Heart right ventricle (tissue), 16 donors: ENCODE measurements at regions not wholly inside any gene's neighbourhood (a gene's known extent, or its start where the extent isn't known, plus 50 kb on each side); places are given as distances from the start of the nearest gene placed in this dataset.

Source experiments
- ATAC-seq, 8 donors: fragments of 200-7000 bp; cut with Tn5 transposase; one replicate each; pipeline ENCODE4 v1.9.1; 2020; ENCODE audit warnings: mild to moderate bottlenecking in 8 of 8, moderate library complexity in 8 of 8, moderate number of reproducible peaks in 1 of 8
- DNase-seq, 2 donors: peaks; one replicate each; pipeline ENCODE4 v3.0.0-alpha.2; 2020
- H3K27ac ChIP-seq, 10 donors: fragments of 200-600 bp; sonication (generic) in 2 of 10; one replicate each; pipeline versions ENCODE4 v1.5.0 to v1.8.0; 2020 to 2022; ENCODE audit warnings: mild to moderate bottlenecking in 3 of 10
- H3K27me3 ChIP-seq, 7 donors: fragments of 200-600 bp; one replicate each; pipeline ENCODE4 v1.8.0; 2021 to 2022; ENCODE audit warnings: mild to moderate bottlenecking in 2 of 7
- H3K36me3 ChIP-seq, 9 donors: fragments of 200-600 bp; sonication (generic) in 1 of 9; one replicate each; pipeline versions ENCODE4 v1.5.0 to v1.8.0; 2020 to 2022; ENCODE audit warnings: mild to moderate bottlenecking in 2 of 9
- H3K4me1 ChIP-seq, 9 donors: fragments of 200-600 bp; sonication (generic) in 1 of 9; one replicate each; pipeline versions ENCODE4 v1.5.0 to v1.8.0; 2020 to 2022; ENCODE audit warnings: mild to moderate bottlenecking in 4 of 9
- H3K4me3 ChIP-seq, 10 donors: fragments of 200-600 bp; sonication (generic) in 2 of 10; one replicate each; pipeline versions ENCODE4 v1.5.0 to v1.8.0; 2020 to 2022; ENCODE audit warnings: mild to moderate bottlenecking in 7 of 10, moderate library complexity in 2 of 10
- H3K9me3 ChIP-seq, 11 donors: fragments of 200-600 bp in 10 of 11; sonication (generic) in 2 of 11; one replicate each; pipeline versions ENCODE4 v1.5.0 to v1.8.0; 2013 to 2022; ENCODE audit warnings: mild to moderate bottlenecking in 2 of 11, control low read depth in 1 of 11, moderate library complexity in 1 of 11
- WGBS, 2 donors: extraction: QIAGEN DNeasy Blood & Tissue Kit; methylation state at CpG; one replicate each; pipeline ENCODE4 v1.1.7; 2013; ENCODE audit warnings: inconsistent platforms in 1 of 2; 5-methylcytosine and 5-hydroxymethylcytosine counted together
- intact Hi-C, 10 donors: fragments of 100-400 bp; cut with DNase I; formaldehyde crosslinking; loops; one replicate each; pipeline versions ENCODE4 v1.11.1 to v1.14.2; 2022
- TF ChIP-seq, protein P1 (sequence below), 9 donors: fragments of 200-600 bp; sonication (generic) in 2 of 9; IDR thresholded peaks; one replicate each; pipeline versions ENCODE4 v1.5.0 to v1.8.0; 2021 to 2022; ENCODE audit warnings: antibody characterized with exemption in 9 of 9, mild to moderate bottlenecking in 5 of 9, moderate library complexity in 1 of 9
- donor health status: Arrhythmogenic right ventricular cardiomyopathy.
- donor health status: ischemic (EF 13 %, LVEDD 7.1; RV severe dilation, severe dysfunction).
- donor health status: healthy with polysubstance abuse.
- donor health status: DM: no; HTN: yes; CAD: no.
- donor health status: DM: no; HTN: no; CAD: no.
- donor health status: ischemic (EF 25% LVEDD 6.9; RV normal size, moderate dysfunction).
- donor health status: ischemic (EF 25% LVEDD 5.7; RV mildly dilated, moderate dysfunction).
- donor health status: healthy.
- donor health status: DM: yes; HTN: yes; CAD: no.
- donor health status: Ischemic cardiomyopathy.
- donor health status: ischemic (EF 35%, LVEDD 5.7; RV mildly dilated, moderate dysfunction).
- donor health status: nonischemic (EF 11% LVEDD 7.7; RV severe dilation, severe dysfunction).
- donor health status: DM: yes; HTN: yes; CAD: no.
- donor health status: PGD.
- donor health status: ischemic (EF 29% LVEDD 5.4; RV normal size, mild dysfunction).
- donor health status: nonischemic (EF 23%, LVEDD 6.1; RV moderate dilation, normal function).

DNA sequence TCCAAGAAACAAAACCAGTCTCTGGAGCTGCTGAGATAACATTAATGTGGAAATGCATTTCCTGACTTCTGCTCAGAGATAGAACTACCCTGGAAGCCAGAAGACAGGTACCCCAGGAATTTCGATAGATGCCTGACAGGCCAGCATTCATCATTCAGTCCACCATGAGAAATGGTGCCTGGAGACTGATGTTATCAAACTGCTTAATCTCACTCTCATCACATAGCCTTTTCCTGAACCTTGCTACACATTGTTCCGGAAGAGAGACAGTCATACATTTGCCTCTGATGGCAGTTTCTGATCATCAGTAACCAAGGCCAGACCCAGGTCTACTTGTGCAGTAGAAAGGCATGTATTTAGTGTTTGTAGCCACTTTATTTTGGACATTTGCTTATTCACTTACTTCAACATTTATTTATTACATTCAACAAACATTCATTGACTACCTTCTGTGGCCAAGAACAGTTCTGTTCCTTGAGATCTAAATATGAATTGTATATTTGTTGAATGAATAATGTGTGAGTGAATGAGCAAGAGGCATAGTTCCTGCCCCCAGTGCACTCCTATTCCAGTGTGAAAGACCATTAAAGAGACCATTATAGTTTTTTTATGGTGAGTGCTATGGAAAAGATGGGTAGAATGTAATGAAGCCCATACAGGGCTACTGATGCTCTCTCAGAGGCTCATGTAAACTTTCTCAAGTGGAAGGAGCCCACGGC lies 485.7 kb downstream of the NUF2 start:
- H3K27ac ChIP-seq = no peak overlapping the region
- ATAC-seq (no peak), DNase-seq (no peak)
- intact Hi-C loops = loop anchor here in 1 of 10 donors (10.0 kb wide), 1 partner anchor 243 kb away; no protein-coding TSS in a partner anchor
- no peaks in the 10 kb centered on the region for H3K4me1 ChIP-seq
- H3K36me3 ChIP-seq = no peaks in the 10 kb centered on the region
- TF ChIP-seq, protein P1, sequence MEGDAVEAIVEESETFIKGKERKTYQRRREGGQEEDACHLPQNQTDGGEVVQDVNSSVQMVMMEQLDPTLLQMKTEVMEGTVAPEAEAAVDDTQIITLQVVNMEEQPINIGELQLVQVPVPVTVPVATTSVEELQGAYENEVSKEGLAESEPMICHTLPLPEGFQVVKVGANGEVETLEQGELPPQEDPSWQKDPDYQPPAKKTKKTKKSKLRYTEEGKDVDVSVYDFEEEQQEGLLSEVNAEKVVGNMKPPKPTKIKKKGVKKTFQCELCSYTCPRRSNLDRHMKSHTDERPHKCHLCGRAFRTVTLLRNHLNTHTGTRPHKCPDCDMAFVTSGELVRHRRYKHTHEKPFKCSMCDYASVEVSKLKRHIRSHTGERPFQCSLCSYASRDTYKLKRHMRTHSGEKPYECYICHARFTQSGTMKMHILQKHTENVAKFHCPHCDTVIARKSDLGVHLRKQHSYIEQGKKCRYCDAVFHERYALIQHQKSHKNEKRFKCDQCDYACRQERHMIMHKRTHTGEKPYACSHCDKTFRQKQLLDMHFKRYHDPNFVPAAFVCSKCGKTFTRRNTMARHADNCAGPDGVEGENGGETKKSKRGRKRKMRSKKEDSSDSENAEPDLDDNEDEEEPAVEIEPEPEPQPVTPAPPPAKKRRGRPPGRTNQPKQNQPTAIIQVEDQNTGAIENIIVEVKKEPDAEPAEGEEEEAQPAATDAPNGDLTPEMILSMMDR (IDR thresholded peaks at IDR 0.05) = no peak
- H3K27me3 ChIP-seq = no peaks in the 10 kb centered on the region
- WGBS, 2 donors = 69 to 78% methylated on average over 3 of the region's 3 CpGs
- H3K9me3 ChIP-seq = peaks cover 0 to 2% (median 0%) of the 10 kb centered on the region in 11 donors
- H3K4me3 ChIP-seq = no peak overlapping the region

- peaks cover 0 to 34% (median 0%) of the 10 kb centered on the region in 11 donors for H3K9me3 ChIP-seq
- DNase-seq (no peak), ATAC-seq (no peak)
- no peaks in the 10 kb centered on the region for H3K27me3 ChIP-seq
- WGBS, 2 donors = 83 to 90% methylated on average over 2 of the region's 2 CpGs
- H3K36me3 ChIP-seq = no peaks in the 10 kb centered on the region
- H3K27ac ChIP-seq = no peak overlapping the region
- intact Hi-C loops = no loop called here
- TF ChIP-seq, protein P1 (IDR thresholded peaks at IDR 0.05) = no peak
- H3K4me3 ChIP-seq = no peak overlapping the region
- no peaks in the 10 kb centered on the region for H3K4me1 ChIP-seq
Observed at GRCh38 chr1:163813251-163813650, 491.5 kb downstream of the NUF2 start.

DNA sequence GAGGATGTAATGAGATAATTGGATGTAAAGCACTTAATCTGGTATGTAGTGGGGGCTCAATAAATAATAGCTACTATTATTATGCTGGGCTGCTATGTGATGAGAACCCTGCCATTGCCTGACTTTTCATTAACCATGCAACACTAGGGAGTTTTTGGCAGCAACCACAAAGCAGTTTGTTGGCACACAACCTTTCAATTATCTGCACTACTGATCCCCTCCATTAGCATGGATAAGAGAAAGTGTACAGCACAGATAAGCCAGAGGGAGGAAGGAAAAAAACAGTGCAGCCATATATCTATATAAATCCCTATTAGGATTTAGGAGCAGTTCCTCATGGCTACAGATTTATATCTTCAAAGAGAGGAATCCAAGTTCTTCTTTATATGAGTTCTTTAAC lies 498.5 kb downstream of the NUF2 start:
- H3K27ac ChIP-seq = no peak overlapping the region
- TF ChIP-seq, protein P1 (IDR thresholded peaks at IDR 0.05) = no peak
- H3K4me3 ChIP-seq = no peak overlapping the region
- H3K36me3 ChIP-seq = no peaks in the 10 kb centered on the region
- no peak for DNase-seq
- intact Hi-C loops = no loop called here
- peaks cover 0 to 20% (median 0%) of the 10 kb centered on the region in 9 donors for H3K4me1 ChIP-seq
- H3K9me3 ChIP-seq = peaks cover 0 to 14% (median 0%) of the 10 kb centered on the region in 11 donors
- H3K27me3 ChIP-seq = no peaks in the 10 kb centered on the region
- no peak for ATAC-seq

GRCh38 chr1:163820766-163821165 lies 499.0 kb downstream of the NUF2 start:
- peaks cover 0 to 17% (median 0%) of the 10 kb centered on the region in 11 donors for H3K9me3 ChIP-seq
- H3K36me3 ChIP-seq = no peaks in the 10 kb centered on the region
- ATAC-seq = no peak
- peaks cover 0 to 20% (median 0%) of the 10 kb centered on the region in 9 donors for H3K4me1 ChIP-seq
- DNase-seq = no peak
- H3K4me3 ChIP-seq = no peak overlapping the region
- 60 to 74% methylated on average over 1 of the region's 1 CpG for whole genome bisulfite sequencing, 2 donors
- TF ChIP-seq, protein P1 (IDR thresholded peaks at IDR 0.05) = peak in 6 of 9 donors; percentile 9 to 45 (median 22)
- intact Hi-C loops = no loop called here
- H3K27ac ChIP-seq = no peak overlapping the region
- H3K27me3 ChIP-seq = no peaks in the 10 kb centered on the region
